ENCODE measurements at regions not wholly inside any gene's neighbourhood (a gene's known extent, or its start where the extent isn't known, plus 50 kb on each side); places are given as distances from the start of the nearest gene placed in this dataset.
A peak's percentile ranks its signal among the peaks of the same experiment; 100 is the strongest.
"Not testable (repeated sequence)": the region's sequence is repeated elsewhere in the genome, so short reads cannot be mapped to it uniquely, and the experiment has no call there.

GRCh38 chr9:39463696-39464095 lies 108.2 kb downstream of the SPATA31A1 start:
- not testable (repeated sequence) for DNase-seq

GRCh38 chr9:39464122-39464777 lies 108.8 kb downstream of the SPATA31A1 start:
- peak; percentile 8 for DNase-seq

- not testable (repeated sequence) for DNase-seq
These were observed 119.0 kb downstream of the SPATA31A1 start for GRCh38 chr9:39474499-39474898.

GRCh38 chr9:39483073-39483472 lies 127.6 kb downstream of the SPATA31A1 start:
- DNase-seq = not testable (repeated sequence)

GRCh38 chr9:39483880-39484279 lies 128.4 kb downstream of the SPATA31A1 start:
- DNase-seq = not testable (repeated sequence)

DNA sequence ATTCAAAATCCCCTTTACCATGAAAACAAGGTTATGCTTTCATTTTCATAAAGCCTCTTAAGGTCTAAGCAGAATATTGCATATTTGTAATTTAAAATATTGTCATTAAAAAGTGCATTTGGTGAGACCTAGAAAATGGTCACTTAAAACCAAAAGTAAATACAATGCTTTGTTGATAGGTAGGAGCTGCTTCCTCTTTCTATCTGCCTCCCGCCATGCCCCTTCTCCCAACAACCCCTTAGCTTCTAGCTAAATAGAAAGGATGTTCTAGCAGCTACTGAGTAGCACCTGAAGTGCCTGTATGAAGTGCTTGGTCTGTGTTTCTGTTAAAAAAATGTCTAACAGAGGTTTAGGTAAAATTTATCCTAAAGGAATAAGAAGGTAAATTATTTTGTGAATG lies 128.8 kb downstream of the SPATA31A1 start:
- not testable (repeated sequence) for DNase-seq

- not testable (repeated sequence) for DNase-seq
These were observed 132.0 kb downstream of the SPATA31A1 start for GRCh38 chr9:39487477-39487876.

DNA sequence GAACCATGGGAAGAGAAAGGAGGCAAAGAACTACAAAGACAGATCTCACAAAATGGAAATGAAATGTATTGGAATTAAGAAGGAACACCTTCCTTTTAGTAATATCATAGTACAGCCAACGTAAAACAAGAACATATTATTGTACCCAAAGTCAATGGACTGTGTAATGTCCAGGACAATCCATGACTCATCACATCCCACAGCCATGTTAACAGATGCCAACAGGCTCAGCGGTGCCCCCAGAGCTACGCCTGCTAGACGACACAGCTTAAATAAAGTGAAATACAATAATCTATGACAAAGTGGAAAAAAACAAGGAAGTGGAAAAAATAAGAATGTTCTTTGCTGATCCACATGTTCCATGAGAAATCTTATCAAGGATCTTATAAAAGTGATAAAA lies 140.8 kb downstream of the SPATA31A1 start:
- DNase-seq = not testable (repeated sequence)

GRCh38 chr9:39503178-39503577 lies 147.7 kb downstream of the SPATA31A1 start:
- DNase-seq = not testable (repeated sequence)

GRCh38 chr9:39527387-39528029 lies 172.0 kb downstream of the SPATA31A1 start:
- not testable (repeated sequence) for DNase-seq

DNA sequence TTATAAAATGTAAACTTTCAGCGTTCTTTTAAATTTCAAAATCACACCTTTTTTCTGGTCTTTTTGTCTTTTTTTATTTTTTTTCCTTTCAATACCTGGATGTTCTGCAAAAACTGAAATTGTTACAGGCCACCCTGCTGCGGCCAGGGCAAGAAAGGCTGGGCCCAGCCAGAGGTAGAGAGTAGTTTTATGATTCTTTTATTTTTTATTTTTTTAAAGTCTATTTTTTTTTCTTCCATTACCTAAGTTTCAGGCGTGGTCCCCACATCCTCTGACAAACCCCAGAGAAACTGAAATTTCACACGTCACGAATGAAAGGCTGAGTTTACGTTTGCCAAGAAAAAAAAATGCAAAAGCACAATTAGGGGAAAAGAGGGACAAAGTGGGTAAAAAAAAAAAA lies 177.1 kb downstream of the SPATA31A1 start:
- DNase-seq = not testable (repeated sequence)

- not testable (repeated sequence) for DNase-seq
These were observed 177.7 kb downstream of the SPATA31A1 start for GRCh38 chr9:39533001-39533762.

GRCh38 chr9:39533763-39534548 lies 178.5 kb downstream of the SPATA31A1 start:
- not testable (repeated sequence) for DNase-seq

- DNase-seq = not testable (repeated sequence)
These were observed 179.4 kb downstream of the SPATA31A1 start for GRCh38 chr9:39534897-39535296.

GRCh38 chr9:39542157-39542556 lies 186.7 kb downstream of the SPATA31A1 start:
- DNase-seq = not testable (repeated sequence)

DNA sequence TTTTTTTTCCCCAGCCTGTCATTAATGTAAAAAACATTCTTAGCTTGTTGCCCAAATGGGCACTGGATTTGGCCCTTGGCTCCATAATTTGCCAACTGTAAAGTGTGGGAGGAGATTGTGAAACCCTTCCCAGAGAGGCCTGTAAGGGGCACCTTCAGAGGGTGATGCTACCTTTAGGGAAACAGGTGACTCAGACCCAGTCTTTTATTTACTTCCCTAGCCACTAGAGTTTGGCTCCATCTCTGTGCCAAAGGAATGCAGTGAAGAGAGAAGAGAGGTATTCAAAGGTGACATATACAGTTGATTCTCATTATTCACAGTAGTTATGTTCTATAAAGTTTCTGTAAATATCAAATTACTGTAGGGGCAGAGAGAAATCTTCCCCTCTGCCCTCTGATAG lies 189.6 kb downstream of the SPATA31A1 start:
- DNase-seq = not testable (repeated sequence)

GRCh38 chr9:39550573-39550972 lies 195.1 kb downstream of the SPATA31A1 start:
- DNase-seq = not testable (repeated sequence)

GRCh38 chr9:39551544-39551943 lies 196.1 kb downstream of the SPATA31A1 start:
- DNase-seq = not testable (repeated sequence)

DNA sequence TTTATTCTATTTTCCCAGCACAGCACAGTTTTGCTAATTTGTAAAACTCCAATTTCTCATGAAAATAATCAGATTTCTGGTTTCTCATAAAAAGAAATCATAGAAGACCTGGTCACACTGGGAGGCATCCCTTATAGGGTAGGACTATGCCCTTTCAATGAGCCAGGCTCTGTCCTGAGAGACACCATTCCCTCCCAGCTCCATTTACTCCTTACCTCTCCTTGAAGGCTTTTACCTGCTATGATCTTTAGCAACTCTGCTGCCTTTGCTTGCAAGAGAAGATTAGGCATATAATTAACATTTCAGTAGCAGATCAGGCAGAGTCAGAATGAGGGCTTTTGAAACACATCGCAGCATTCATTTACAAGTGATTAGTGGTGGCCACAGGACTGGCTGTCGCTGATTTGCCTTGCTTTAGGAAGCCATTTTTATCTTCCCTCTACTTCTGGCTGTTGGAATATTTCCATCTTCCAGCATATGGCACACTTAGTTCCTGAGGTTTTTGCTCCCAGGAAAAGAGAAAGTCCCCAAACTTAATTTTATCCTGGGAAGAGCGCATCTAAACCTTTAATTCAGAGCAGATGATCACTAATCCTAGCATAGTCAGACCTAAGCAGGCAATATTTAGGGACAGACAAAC lies 196.9 kb downstream of the SPATA31A1 start:
- DNase-seq = not testable (repeated sequence)

DNA sequence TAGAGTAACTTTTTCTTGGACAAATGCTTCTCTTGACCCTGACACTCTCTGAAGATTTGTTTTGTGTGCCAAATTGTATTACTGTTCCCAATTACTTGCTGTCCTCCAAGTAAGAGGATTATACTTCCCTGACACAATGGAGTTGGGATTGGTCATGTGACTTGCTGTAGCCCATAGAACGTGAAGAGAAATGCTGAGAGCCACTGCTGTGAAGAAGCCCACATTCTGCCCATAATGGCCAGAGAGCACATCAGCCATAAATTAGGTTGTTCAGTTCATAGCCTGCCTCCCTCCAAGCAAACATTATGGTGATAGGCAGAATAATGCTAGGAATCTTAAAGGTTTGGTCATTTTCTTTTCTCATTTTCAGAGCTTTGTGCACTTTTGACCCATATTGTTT lies 198.9 kb downstream of the SPATA31A1 start:
- not testable (repeated sequence) for DNase-seq

- not testable (repeated sequence) for DNase-seq
These were observed 203.9 kb downstream of the SPATA31A1 start for GRCh38 chr9:39559384-39559783.

DNA sequence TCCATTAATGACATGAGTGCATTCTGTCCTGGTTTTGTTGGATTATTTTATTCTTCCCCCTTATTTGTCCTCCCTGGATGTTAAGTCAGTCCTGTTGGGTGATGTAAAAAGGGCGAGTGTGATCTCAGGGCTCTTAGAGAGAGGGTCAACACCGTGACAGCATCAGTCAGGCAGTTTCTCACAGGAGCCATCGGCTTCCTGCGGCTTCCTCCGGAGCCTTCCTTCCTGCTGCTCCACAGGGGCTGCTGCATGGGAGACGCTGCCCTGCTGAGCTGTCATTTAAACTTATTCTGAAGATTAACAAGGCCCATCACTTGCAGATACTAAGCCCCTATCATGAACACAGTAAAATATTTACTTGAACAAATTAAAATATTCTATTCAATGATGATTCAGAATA lies 211.3 kb downstream of the SPATA31A1 start:
- DNase-seq = not testable (repeated sequence)

Measured in cortex of kidney (tissue), 1 donor.